ENCODE measurements at regions not wholly inside any gene's neighbourhood (a gene's known extent, or its start where the extent isn't known, plus 50 kb on each side); places are given as distances from the start of the nearest gene placed in this dataset.

- in situ Hi-C loops (cut with HindIII; ENCODE audit: low sequenced_read_pairs): no loop called here
- TF ChIP-seq CTCF (IDR thresholded peaks at IDR 0.05; ENCODE audit: low read depth, low read length): no peak
- DNase-seq (ENCODE audit: low read depth, low spot score): no peak
- H3K4me3 ChIP-seq (ENCODE audit: low read depth, low read length): no peak overlapping the region
These were observed 355.4 kb downstream of the CDH26 start for GRCh38 chr20:60313614-60314013.

GRCh38 chr20:60314727-60315126 is 356.5 kb downstream of the CDH26 start:
- H3K4me3 ChIP-seq (ENCODE audit: low read depth, low read length): no peak overlapping the region
- in situ Hi-C loops (cut with HindIII; ENCODE audit: low sequenced_read_pairs): no loop called here
- DNase-seq (ENCODE audit: low read depth, low spot score): no peak
- TF ChIP-seq CTCF (IDR thresholded peaks at IDR 0.05; ENCODE audit: low read depth, low read length): no peak

GRCh38 chr20:60316476-60317158 is 358.4 kb downstream of the CDH26 start:
- no peak for TF ChIP-seq CTCF (IDR thresholded peaks at IDR 0.05; ENCODE audit: low read depth, low read length)
- no peak for DNase-seq (ENCODE audit: low read depth, low spot score)
- H3K4me3 ChIP-seq (ENCODE audit: low read depth, low read length): no peak overlapping the region
- in situ Hi-C loops (cut with HindIII; ENCODE audit: low sequenced_read_pairs): no loop called here

- in situ Hi-C loops (cut with HindIII; ENCODE audit: low sequenced_read_pairs): no loop called here
- no peak for TF ChIP-seq CTCF (IDR thresholded peaks at IDR 0.05; ENCODE audit: low read depth, low read length)
- DNase-seq (ENCODE audit: low read depth, low spot score): no peak
These were observed 359.2 kb downstream of the CDH26 start for GRCh38 chr20:60317401-60317800.

DNA sequence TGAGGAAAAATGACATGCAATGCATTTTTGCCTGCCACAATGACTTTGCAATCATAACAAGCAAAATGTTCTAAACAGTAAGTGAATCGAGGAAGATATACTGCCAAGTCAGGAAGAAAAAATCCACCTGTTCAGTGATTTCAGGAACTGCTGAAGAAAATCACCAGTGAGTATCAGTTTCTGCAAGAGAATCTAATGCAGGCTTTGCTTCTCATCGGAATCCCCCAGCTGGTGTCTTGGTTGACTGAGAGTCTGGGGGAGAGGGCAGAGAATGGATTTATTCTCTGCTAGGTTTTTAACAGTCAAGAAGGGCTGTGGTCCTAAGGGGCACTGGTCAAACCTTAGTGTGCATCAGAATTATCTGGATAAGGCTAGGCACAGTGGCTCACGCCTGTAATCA is 363.4 kb downstream of the CDH26 start:
- no peak overlapping the region for H3K4me3 ChIP-seq (ENCODE audit: low read depth, low read length)
- no peak for TF ChIP-seq CTCF (IDR thresholded peaks at IDR 0.05; ENCODE audit: low read depth, low read length)
- in situ Hi-C loops (cut with HindIII; ENCODE audit: low sequenced_read_pairs): no loop called here
- DNase-seq (ENCODE audit: low read depth, low spot score): no peak

More at GRCh38 chr20:60317401-60317800, 359.2 kb downstream of the CDH26 start:
- no peak overlapping the region for H3K4me3 ChIP-seq (ENCODE audit: low read depth, low read length)

DNA sequence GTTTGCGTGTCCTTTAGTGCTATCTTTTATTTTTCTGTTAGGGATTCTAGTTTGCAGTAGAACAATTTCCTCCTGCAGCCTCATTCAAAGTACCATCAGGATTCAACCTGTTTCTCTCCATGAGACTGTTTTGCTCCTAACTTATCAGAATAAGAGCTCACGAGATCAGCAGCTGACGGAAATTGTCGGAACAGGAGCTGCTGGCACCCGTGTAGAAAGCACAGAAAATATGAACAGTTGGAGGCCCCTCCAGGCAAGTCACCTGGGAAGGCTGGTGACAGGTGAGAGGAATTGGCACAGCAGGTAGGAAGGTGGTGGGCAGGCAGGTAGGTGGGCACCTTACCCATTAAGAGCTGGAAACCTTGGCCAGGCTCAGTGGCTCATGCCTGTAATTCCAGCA is 368.6 kb downstream of the CDH26 start:
- no peak overlapping the region for H3K4me3 ChIP-seq (ENCODE audit: low read depth, low read length)
- in situ Hi-C loops (cut with HindIII; ENCODE audit: low sequenced_read_pairs): no loop called here
- DNase-seq (ENCODE audit: low read depth, low spot score): no peak
- no peak for TF ChIP-seq CTCF (IDR thresholded peaks at IDR 0.05; ENCODE audit: low read depth, low read length)
